ENCODE measurements at regions not wholly inside any gene's neighbourhood (a gene's known extent, or its start where the extent isn't known, plus 50 kb on each side); places are given as distances from the start of the nearest gene placed in this dataset.

DNA sequence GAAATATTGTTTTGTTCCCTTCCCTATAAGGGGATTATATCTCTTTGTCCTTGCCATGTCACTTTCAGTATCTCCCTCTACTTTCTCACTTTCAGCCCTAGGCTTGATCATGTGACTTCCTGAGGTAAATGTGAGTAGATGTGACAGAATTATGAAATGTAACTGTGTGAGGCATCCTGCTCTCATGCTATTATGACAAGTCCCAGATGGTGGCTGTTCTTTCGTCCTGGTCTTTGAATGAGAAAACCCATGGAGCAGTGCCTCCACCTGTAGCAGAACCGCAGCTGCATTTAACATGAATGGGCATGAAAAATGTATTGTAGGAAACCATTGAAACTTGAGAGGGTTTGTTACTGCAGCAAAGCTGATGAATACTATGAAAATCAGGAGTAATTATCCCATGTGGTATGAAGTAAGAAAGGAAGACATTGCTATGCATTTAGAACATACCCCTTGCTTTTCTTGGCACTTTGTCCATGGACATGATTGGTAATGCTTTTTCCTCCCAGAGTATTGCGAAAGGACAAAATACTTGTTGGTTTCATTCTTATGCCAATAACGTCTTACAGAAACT lies 202.2 kb upstream of the GPRIN3 start:
- no peak for TF ChIP-seq POLR2AphosphoS5 (IDR thresholded peaks at IDR 0.05)
- TF ChIP-seq, protein P1, sequence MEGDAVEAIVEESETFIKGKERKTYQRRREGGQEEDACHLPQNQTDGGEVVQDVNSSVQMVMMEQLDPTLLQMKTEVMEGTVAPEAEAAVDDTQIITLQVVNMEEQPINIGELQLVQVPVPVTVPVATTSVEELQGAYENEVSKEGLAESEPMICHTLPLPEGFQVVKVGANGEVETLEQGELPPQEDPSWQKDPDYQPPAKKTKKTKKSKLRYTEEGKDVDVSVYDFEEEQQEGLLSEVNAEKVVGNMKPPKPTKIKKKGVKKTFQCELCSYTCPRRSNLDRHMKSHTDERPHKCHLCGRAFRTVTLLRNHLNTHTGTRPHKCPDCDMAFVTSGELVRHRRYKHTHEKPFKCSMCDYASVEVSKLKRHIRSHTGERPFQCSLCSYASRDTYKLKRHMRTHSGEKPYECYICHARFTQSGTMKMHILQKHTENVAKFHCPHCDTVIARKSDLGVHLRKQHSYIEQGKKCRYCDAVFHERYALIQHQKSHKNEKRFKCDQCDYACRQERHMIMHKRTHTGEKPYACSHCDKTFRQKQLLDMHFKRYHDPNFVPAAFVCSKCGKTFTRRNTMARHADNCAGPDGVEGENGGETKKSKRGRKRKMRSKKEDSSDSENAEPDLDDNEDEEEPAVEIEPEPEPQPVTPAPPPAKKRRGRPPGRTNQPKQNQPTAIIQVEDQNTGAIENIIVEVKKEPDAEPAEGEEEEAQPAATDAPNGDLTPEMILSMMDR (IDR thresholded peaks at IDR 0.05) = no peak

All from transverse colon (tissue), 4 donors.